AG04449 (cell line): ENCODE measurements at regions not wholly inside any gene's neighbourhood (a gene's known extent, or its start where the extent isn't known, plus 50 kb on each side); places are given as distances from the start of the nearest gene placed in this dataset.

Experiments
- CTCF ChIA-PET: fragments of 350-600 bp; formaldehyde crosslinking; extraction: SDS; loops from one replicate; lab custom pipeline; 2021; ENCODE audit warnings: antibody characterized with exemption; lab: Yijun Ruan, JAX
- POLR2A ChIA-PET: fragments of 400-600, 350-600 bp; formaldehyde crosslinking; extraction: SDS; loops from one replicate; lab custom pipeline; 2020; ENCODE audit warnings: antibody characterized with exemption, inconsistent platforms; lab: Yijun Ruan, JAX
- DNase-seq: peaks from one replicate; pipeline ENCODE4 v3.0.0-alpha.2; 2010; ENCODE audit warnings: low read depth, low spot score
- H3K4me3 ChIP-seq: 2 replicates; pipeline ENCODE4 v1.5.1; 2011; ENCODE audit warnings: low read depth, mild to moderate bottlenecking, control low read depth, low read length
- TF ChIP-seq, protein P1 (sequence below): IDR thresholded peaks from one replicate; pipeline ENCODE4 v1.5.1; 2011; ENCODE audit warnings: mild to moderate bottlenecking, moderate library complexity, low read length, control low read depth, inconsistent platforms; ENCODE audit not compliant: insufficient read depth; ENCODE audit errors: missing control alignments

DNA sequence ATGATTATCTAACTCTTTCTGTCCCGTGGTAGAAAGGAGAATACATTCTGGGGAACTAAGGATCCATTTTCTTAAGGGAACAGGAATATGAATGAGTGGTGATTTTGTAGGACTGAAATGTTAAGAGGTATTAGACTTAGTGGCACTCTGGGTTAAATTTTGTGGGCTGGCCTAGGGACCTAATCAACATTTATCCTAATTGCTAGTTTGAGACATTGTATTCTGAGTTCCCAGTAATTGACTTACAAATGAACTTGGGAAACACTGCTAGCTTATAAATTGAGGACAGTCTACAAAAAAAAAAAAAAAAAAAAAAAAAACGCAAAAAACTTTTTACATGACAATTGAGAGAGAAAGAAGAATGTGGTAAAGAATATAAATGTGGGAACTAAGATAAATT is 136.6 kb upstream of the ZP4 start:
- H3K4me3 ChIP-seq = no peak overlapping the region
- TF ChIP-seq, protein P1, sequence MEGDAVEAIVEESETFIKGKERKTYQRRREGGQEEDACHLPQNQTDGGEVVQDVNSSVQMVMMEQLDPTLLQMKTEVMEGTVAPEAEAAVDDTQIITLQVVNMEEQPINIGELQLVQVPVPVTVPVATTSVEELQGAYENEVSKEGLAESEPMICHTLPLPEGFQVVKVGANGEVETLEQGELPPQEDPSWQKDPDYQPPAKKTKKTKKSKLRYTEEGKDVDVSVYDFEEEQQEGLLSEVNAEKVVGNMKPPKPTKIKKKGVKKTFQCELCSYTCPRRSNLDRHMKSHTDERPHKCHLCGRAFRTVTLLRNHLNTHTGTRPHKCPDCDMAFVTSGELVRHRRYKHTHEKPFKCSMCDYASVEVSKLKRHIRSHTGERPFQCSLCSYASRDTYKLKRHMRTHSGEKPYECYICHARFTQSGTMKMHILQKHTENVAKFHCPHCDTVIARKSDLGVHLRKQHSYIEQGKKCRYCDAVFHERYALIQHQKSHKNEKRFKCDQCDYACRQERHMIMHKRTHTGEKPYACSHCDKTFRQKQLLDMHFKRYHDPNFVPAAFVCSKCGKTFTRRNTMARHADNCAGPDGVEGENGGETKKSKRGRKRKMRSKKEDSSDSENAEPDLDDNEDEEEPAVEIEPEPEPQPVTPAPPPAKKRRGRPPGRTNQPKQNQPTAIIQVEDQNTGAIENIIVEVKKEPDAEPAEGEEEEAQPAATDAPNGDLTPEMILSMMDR = no peak
- CTCF ChIA-PET = no interaction called here
- DNase-seq = no peak
- POLR2A ChIA-PET = no interaction called here

GRCh38 chr1:238023137-238023536 is 132.4 kb upstream of the ZP4 start:
- ChIA-PET POLR2A (no interaction called here), CTCF (no interaction called here)
- TF ChIP-seq, protein P1 = no peak
- no peak for DNase-seq
- no peak overlapping the region for H3K4me3 ChIP-seq

GRCh38 chr1:238018214-238018613 is 127.5 kb upstream of the ZP4 start:
- DNase-seq = no peak
- no peak overlapping the region for H3K4me3 ChIP-seq
- TF ChIP-seq, protein P1 = no peak
- CTCF ChIA-PET = no interaction called here
- POLR2A ChIA-PET = no interaction called here

DNA sequence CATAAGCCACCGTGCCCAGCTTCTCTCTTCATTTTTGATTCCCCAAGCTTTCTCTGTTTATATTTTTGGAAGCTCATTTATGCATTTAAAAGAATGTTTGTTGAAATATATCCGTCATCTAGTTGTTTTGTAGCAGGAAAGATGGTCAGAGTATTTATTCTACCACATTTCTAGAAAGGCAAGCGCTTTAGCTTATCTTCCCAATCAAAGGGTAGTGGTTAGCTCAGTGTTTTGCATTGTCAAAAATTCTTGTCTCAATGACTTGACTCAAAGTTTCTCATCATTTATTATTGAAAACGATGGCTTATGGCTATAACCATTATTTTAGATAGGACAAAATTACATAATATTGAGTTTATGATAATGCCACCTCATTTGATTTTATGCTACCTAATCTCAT is 116.1 kb upstream of the ZP4 start:
- no peak overlapping the region for H3K4me3 ChIP-seq
- TF ChIP-seq, protein P1 = no peak
- DNase-seq = no peak
- CTCF ChIA-PET = no interaction called here
- POLR2A ChIA-PET = no interaction called here

- DNase-seq = no peak
- ChIA-PET CTCF (no interaction called here), POLR2A (no interaction called here)
- H3K4me3 ChIP-seq = no peak overlapping the region
- TF ChIP-seq, protein P1 = no peak
Observed at GRCh38 chr1:238005116-238005515, 114.4 kb upstream of the ZP4 start.

- no peak for DNase-seq
- H3K4me3 ChIP-seq = no peak overlapping the region
- TF ChIP-seq, protein P1 = no peak
- ChIA-PET CTCF (no interaction called here), POLR2A (no interaction called here)
Observed at GRCh38 chr1:238001818-238002217, 111.1 kb upstream of the ZP4 start.
